ENCODE measurements at regions not wholly inside any gene's neighbourhood (a gene's known extent, or its start where the extent isn't known, plus 50 kb on each side); places are given as distances from the start of the nearest gene placed in this dataset.

DNA sequence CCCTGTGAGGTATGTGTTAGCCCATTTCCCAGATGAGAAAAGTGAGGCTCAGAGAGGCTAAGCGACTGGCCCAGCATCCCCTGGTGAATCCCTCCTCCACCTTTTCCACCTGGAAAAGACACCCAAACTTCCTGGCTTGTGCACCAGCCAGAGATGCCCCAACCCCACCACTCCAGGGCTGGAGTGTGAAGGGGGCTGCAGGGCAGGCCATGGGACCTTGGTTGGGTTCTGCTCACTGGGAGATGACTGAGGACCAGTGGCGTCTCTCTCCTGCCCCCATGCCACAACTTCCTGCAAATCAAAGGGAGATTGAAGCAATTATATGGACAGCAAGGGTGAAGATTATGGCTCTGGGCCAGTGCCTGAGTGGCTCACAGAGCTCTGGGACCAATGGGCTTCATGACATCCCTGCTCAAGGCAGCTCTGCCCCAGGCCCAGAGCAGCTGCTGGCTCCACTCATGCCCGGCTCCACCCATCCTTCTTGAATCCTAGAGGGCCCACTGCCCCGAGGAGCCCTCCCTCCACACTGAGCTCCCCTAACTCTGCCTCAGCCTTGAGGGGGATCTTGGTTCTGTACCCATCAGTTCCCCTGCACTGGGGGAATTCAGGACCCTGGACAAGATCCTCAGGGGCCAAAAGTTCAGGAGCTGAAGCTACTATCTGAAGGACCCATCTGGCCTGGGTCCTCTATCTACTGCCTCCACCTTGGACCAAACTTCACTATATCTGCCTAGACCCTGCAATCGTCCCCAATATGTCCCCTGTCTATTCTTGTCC, 416.9 kb downstream of the PTPRU start:
- TF ChIP-seq ZNF274 (IDR thresholded peaks at IDR 0.05; ENCODE audit: low read depth, low read length) (no peak), SUZ12 (IDR thresholded peaks at IDR 0.05; ENCODE audit: extremely low read depth, insufficient read depth, insufficient read length) (no peak), YY1 (IDR thresholded peaks at IDR 0.05; ENCODE audit: insufficient read depth, insufficient read length) (no peak)

Measured in NT2/D1 (cell line).